ENCODE measurements at regions not wholly inside any gene's neighbourhood (a gene's known extent, or its start where the extent isn't known, plus 50 kb on each side); places are given as distances from the start of the nearest gene placed in this dataset.

GRCh38 chr1:82800721-82801120 lies 1000.0 kb downstream of the ADGRL2 start:
- TF ChIP-seq CTCF (IDR thresholded peaks at IDR 0.05) (no peak), POLR2A (IDR thresholded peaks at IDR 0.05) (no peak), POLR2AphosphoS5 (IDR thresholded peaks at IDR 0.05) (no peak)

Data from upper lobe of left lung (tissue), 4 donors.